Small intestine (tissue), 7 donors: ENCODE measurements at regions not wholly inside any gene's neighbourhood (a gene's known extent, or its start where the extent isn't known, plus 50 kb on each side); places are given as distances from the start of the nearest gene placed in this dataset.
"Not testable (repeated sequence)": the region's sequence is repeated elsewhere in the genome, so short reads cannot be mapped to it uniquely, and the experiment has no call there.

Experiments used
- DNase-seq, 2 donors: peaks; one replicate each; pipeline versions ENCODE4 v3.0.0 to v3.0.0-alpha.2; 2013
- FAIRE-seq: peaks from 2 replicates; lab custom pipeline; 2012; peaks lifted over from hg19 to GRCh38; lab: Jason Lieb, UNC
- H3K27ac ChIP-seq, 3 donors: one replicate each; pipeline ENCODE4 v1.5.1; 2013; ENCODE audit warnings: low read length in 2 of 3, mild to moderate bottlenecking in 2 of 3, control low read depth in 1 of 3, inconsistent platforms in 1 of 3, low read depth in 1 of 3, moderate library complexity in 1 of 3
- H3K27me3 ChIP-seq, 3 donors: one replicate each; pipeline ENCODE4 v1.6.1; 2013; ENCODE audit warnings: low read length in 3 of 3, inconsistent platforms in 1 of 3; ENCODE audit not compliant: control insufficient read depth in 3 of 3, insufficient read depth in 3 of 3
- H3K36me3 ChIP-seq, 3 donors: one replicate each; pipeline ENCODE4 v1.6.1; 2013; ENCODE audit warnings: low read length in 3 of 3, inconsistent platforms in 1 of 3, low read depth in 1 of 3, mild to moderate bottlenecking in 1 of 3, moderate library complexity in 1 of 3; ENCODE audit not compliant: control insufficient read depth in 3 of 3, insufficient read depth in 2 of 3
- H3K4me1 ChIP-seq, 3 donors: one replicate each; pipeline ENCODE4 v1.6.1; 2013; ENCODE audit warnings: low read length in 2 of 3, inconsistent platforms in 1 of 3, low read depth in 1 of 3, mild to moderate bottlenecking in 1 of 3, moderate library complexity in 1 of 3; ENCODE audit not compliant: control insufficient read depth in 3 of 3, insufficient read depth in 2 of 3
- H3K4me3 ChIP-seq, 3 donors: one replicate each; pipeline ENCODE4 v1.5.1; 2013; ENCODE audit warnings: low read length in 3 of 3, control low read depth in 1 of 3, inconsistent platforms in 1 of 3, low read depth in 1 of 3, mild to moderate bottlenecking in 1 of 3, moderate library complexity in 1 of 3
- H3K9me3 ChIP-seq, 2 donors: one replicate each; pipeline ENCODE4 v1.6.1; 2013; ENCODE audit warnings: low read depth in 1 of 2, low read length in 1 of 2; ENCODE audit not compliant: control insufficient read depth in 2 of 2, insufficient read depth in 1 of 2
- WGBS, 3 donors: extraction: QIAGEN DNeasy Blood & Tissue Kit; methylation state at CpG; one replicate each; pipeline ENCODE4 v1.1.7; 2013; 5-methylcytosine and 5-hydroxymethylcytosine counted together
- donor health status: healthy with polysubstance abuse.
- donor health status: control.
- donor health status: control.
- donor health status: Bipolar disorder and iron deficiency.
- donor health status: healthy.

- DNase-seq = no peak
- H3K27me3 ChIP-seq = no peaks in the 10 kb centered on the region
- no peak for FAIRE-seq
- 65 to 94% (median 81%) methylated on average over 2 of the region's 2 CpGs for WGBS, 3 donors
- no peak overlapping the region for H3K4me3 ChIP-seq
- no peaks in the 10 kb centered on the region for H3K36me3 ChIP-seq
- no peaks in the 10 kb centered on the region for H3K4me1 ChIP-seq
- H3K27ac ChIP-seq = no peak overlapping the region
- H3K9me3 ChIP-seq = peaks cover 0 to 7% of the 10 kb centered on the region in 2 donors
These were observed 1427.2 kb upstream of the PCDH10 start for GRCh38 chr4:131721883-131722282.

DNA sequence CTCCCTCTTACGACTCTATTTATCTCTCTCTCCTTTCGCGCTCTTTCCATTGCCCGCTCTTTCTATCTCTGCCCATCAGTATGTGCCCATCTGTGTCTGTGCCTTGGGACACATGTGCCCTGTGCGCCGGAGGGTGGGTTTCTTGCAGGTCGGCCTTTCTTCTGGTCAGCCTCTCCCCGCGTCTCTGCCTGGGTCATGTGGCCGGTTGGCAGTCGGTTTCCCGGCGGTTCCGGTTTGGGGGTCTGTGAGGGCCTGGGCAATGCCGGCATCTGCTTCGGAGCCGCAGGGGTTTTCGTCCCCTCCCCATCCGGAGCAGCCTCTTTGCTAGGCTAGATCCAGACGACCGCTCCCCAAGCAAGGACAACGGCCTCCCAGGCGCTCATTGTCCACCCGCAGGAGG lies 1426.0 kb upstream of the PCDH10 start:
- FAIRE-seq, H3K36me3 ChIP-seq, H3K27me3 ChIP-seq, H3K4me3 ChIP-seq, DNase-seq, H3K4me1 ChIP-seq, H3K9me3 ChIP-seq, H3K27ac ChIP-seq: not testable (repeated sequence)
- 92 to 96% (median 95%) methylated on average over 14 to 19 of the region's 24 CpGs for WGBS, 3 donors

DNA sequence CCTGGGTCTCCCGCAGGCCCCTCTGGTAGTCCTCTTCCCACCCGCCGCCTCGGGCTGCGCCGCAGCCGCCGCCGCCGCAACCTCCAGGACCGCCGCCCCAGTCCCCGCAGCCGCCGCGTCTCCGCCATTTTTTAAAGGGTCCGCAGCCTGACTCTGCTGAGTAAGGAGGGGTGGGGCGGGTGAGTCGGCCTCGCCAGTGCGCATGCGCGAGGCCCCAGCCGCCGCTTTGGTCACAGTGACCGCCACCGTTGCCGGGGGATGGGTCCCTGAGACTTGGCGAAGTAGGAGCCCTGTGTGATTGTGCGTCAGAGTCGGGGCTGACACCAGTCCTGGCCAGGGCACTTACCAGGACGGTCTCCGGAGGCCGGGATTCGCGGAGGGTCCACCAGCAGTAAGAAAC lies 1424.2 kb upstream of the PCDH10 start:
- FAIRE-seq, H3K27ac ChIP-seq, H3K36me3 ChIP-seq, H3K27me3 ChIP-seq, H3K4me1 ChIP-seq: not testable (repeated sequence)
- Histone ChIP-seq H3K9me3 (peaks cover 1 to 16% of the 10 kb centered on the region in 2 donors), H3K4me3 (peak overlapping the region in 2 of 3 donors; percentile 11 to 27)
- WGBS, 3 donors = 84 to 93% (median 93%) methylated on average over 20 to 37 of the region's 37 CpGs
- DNase-seq = peak; percentile 45 to 79

DNA sequence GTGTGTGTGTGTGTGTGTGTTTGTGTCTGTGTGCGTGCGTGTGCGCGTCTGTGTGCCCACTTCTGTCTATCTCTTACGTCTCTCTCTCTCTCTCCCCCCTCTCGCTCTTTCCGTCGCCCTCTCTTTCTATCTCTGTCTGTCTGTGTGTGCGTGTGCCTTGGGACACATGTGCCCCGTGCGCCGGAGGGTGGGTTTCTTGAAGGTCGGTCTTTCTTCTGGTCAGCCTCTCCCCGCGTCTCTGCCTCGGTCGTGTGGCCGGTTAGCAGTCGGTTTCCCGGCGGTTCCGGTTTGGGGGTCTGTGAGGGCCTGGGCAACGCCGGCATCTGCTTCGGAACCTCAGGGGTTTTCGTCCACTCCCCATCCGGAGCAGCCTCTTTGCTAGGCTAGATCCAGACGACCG lies 1423.6 kb upstream of the PCDH10 start:
- H3K4me1 ChIP-seq, FAIRE-seq, H3K27ac ChIP-seq, H3K27me3 ChIP-seq, H3K36me3 ChIP-seq, DNase-seq, H3K4me3 ChIP-seq: not testable (repeated sequence)
- 93 to 98% (median 95%) methylated on average over 22 to 29 of the region's 29 CpGs for WGBS, 3 donors
- peaks cover 1 to 23% of the 10 kb centered on the region in 2 donors for H3K9me3 ChIP-seq

DNA sequence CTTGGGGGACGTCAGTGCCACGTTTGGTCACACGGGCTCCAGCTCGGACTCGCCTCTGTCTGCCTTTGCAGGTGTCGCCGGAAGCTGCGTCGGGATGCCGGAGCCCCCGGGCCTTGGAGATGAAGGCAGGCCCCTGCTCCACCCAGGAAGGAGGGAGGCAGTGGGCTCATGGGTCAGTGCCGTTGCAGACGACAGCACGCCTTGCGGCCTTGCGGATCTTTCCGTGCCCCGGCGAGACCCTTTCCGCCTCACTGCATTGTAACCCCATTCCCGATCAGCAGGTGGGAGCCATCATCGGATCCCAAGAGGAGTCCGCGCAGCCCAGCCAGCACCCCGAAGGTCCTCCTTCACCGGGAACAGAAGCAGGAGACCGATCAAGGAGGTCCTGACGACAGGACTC lies 1422.2 kb upstream of the PCDH10 start:
- not testable (repeated sequence) for H3K27ac ChIP-seq, FAIRE-seq, H3K36me3 ChIP-seq, DNase-seq, H3K4me1 ChIP-seq, H3K27me3 ChIP-seq, H3K4me3 ChIP-seq
- peaks cover 1 to 23% of the 10 kb centered on the region in 2 donors for H3K9me3 ChIP-seq
- 95 to 99% (median 98%) methylated on average over 14 to 25 of the region's 28 CpGs for WGBS, 3 donors

- not testable (repeated sequence) for H3K4me3 ChIP-seq, H3K4me1 ChIP-seq, H3K27me3 ChIP-seq, H3K36me3 ChIP-seq, H3K27ac ChIP-seq, FAIRE-seq, DNase-seq
- H3K9me3 ChIP-seq = peaks cover 1 to 24% of the 10 kb centered on the region in 2 donors
- WGBS, 3 donors = 95 to 98% (median 96%) methylated on average over 29 to 40 of the region's 40 CpGs
These were observed 1421.7 kb upstream of the PCDH10 start for GRCh38 chr4:131727418-131727817.

DNA sequence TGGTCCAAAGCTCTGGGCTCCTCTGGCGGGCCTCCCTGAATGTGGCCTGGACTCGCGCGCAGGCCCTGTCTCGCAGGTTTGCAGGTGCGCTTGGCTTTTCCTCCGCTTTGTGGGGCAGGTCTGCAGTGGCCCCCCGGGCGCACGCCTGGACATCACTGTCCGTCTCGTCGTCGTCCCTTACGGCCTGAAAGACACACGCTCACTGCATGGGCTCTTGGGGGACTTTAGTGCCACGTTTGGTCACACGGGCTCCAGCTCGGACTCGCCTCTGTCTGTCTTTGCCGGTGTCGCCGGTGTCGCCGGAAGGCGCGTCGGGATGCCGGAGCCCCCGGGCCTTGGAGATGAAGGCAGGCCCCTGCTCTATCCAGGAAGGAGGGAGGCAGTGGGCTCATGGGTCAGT lies 1419.9 kb upstream of the PCDH10 start:
- not testable (repeated sequence) for FAIRE-seq, DNase-seq, H3K27ac ChIP-seq, H3K4me3 ChIP-seq, H3K36me3 ChIP-seq, H3K27me3 ChIP-seq, H3K4me1 ChIP-seq
- H3K9me3 ChIP-seq = peaks cover 1 to 25% of the 10 kb centered on the region in 2 donors
- 97% methylated on average over 22 to 30 of the region's 30 CpGs for WGBS, 3 donors

DNA sequence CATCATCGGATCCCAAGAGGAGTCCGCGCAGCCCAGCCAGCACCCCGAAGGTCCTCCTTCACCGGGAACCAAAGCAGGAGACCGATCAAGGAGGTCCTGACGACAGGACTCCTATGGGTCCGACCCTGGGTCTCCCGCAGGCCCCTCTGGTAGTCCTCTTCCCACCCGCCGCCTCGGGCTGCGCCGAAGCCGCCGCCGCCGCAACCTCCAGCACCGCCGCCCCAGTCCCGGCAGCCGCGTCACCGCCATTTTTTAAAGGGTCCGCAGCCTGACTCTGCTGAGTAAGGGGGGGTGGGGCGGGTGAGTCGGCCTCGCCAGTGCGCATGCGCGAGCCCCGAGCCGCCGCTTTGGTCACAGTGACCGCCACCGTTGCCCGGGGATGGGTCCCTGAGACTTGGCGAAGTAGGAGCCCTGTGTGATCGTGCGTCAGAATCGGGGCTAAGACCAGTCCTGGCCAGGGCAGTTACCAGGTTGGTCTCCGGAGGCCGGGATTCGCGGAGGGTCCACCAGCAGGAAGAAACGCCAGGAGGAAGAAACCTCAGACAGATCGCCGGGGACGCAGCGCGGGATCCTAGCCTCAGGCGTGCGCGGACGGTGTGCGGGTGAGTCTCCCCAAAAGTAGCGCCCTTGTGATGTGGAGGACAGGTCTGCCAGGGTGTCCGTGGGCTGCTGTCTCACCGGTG lies 1419.2 kb upstream of the PCDH10 start:
- not testable (repeated sequence) for H3K27ac ChIP-seq, H3K4me3 ChIP-seq, FAIRE-seq, H3K4me1 ChIP-seq, H3K36me3 ChIP-seq, H3K27me3 ChIP-seq, DNase-seq
- WGBS, 3 donors = 89 to 94% (median 92%) methylated on average over 30 to 59 of the region's 59 CpGs
- H3K9me3 ChIP-seq = peaks cover 1 to 25% of the 10 kb centered on the region in 2 donors

DNA sequence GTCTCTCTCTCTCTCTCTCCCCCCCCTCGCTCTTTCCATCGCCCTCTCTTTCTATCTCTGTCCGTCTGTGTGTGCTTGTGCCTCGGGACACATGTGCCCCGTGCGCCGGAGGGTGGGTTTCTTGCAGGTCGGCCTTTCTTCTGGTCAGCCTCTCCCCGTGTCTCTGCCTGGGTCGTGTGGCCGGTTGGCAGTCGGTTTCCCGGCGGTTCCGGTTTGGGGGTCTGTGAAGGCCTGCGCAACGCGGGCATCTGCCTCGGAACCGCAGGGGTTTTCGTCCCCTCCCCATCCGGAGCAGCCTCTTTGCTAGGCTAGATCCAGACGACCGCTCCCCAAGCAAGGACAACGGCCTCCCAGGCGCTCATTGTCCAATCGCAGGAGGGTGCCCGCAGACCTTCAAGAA lies 1418.5 kb upstream of the PCDH10 start:
- not testable (repeated sequence) for H3K36me3 ChIP-seq, H3K4me3 ChIP-seq, H3K27ac ChIP-seq, DNase-seq, H3K4me1 ChIP-seq, H3K27me3 ChIP-seq, FAIRE-seq
- 94 to 96% (median 95%) methylated on average over 17 to 28 of the region's 28 CpGs for WGBS, 3 donors
- H3K9me3 ChIP-seq = peaks cover 1 to 24% of the 10 kb centered on the region in 2 donors
